22Rv1 (cell line): ENCODE measurements at regions not wholly inside any gene's neighbourhood (a gene's known extent, or its start where the extent isn't known, plus 50 kb on each side); places are given as distances from the start of the nearest gene placed in this dataset.

ENCODE experiments used
- H3K27ac ChIP-seq: fragments of 450-650 bp; 2 replicates; pipeline ENCODE4 v1.5.1; 2017
- CTCF ChIP-seq: fragments of 450-650 bp; IDR thresholded peaks from 2 replicates; pipeline ENCODE4 v1.5.1; 2017; ENCODE audit warnings: mild to moderate bottlenecking
- ZFX ChIP-seq: fragments of 450-650 bp; IDR thresholded peaks from 2 replicates; pipeline ENCODE4 v1.6.1; 2017; ENCODE audit warnings: antibody characterized with exemption, borderline replicate concordance

GRCh38 chr13:78185700-78186099 lies 267.1 kb upstream of the EDNRB start:
- no peak overlapping the region for H3K27ac ChIP-seq
- no peak for TF ChIP-seq ZFX
- no peak for TF ChIP-seq CTCF

DNA sequence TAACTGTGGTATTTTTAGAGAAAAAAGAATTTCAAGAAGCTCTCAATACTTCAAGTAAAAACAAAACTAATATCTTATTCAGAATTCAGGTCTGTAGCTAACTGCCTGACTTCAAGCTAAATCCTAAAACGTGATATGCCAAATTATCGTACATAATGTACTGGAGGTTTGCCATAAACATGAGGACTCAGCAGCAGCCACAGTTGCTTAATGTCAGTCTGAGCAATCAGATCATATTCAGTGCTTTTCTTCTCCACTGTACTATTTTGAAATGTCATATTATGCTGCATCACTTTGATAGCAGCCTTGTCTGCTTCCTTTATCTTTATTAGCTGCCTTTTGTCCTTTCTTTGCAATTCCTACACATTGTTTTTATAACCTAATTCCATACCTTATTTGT lies 265.1 kb upstream of the EDNRB start:
- H3K27ac ChIP-seq, result no peak overlapping the region

GRCh38 chr13:78182813-78183212 lies 264.2 kb upstream of the EDNRB start:
- TF ChIP-seq ZFX (no peak), CTCF (no peak)
- H3K27ac ChIP-seq, result no peak overlapping the region

More for the DNA sequence above, 265.1 kb upstream of the EDNRB start:
- TF ChIP-seq ZFX, result no peak
- TF ChIP-seq CTCF, result no peak

- TF ChIP-seq ZFX (no peak), CTCF (no peak)
- no peak overlapping the region for H3K27ac ChIP-seq
Measured at GRCh38 chr13:78177306-78177705, 258.7 kb upstream of the EDNRB start.

GRCh38 chr13:78176880-78177279 lies 258.2 kb upstream of the EDNRB start:
- H3K27ac ChIP-seq, result no peak overlapping the region
- TF ChIP-seq ZFX, result no peak
- no peak for TF ChIP-seq CTCF

- no peak overlapping the region for H3K27ac ChIP-seq
- no peak for TF ChIP-seq ZFX
- TF ChIP-seq CTCF, result no peak
Measured at GRCh38 chr13:78169386-78169785, 250.8 kb upstream of the EDNRB start.

GRCh38 chr13:78168981-78169380 lies 250.3 kb upstream of the EDNRB start:
- H3K27ac ChIP-seq, result no peak overlapping the region
- TF ChIP-seq CTCF, result no peak
- TF ChIP-seq ZFX, result no peak
